PC-9 (cell line): ENCODE measurements at regions not wholly inside any gene's neighbourhood (a gene's known extent, or its start where the extent isn't known, plus 50 kb on each side); places are given as distances from the start of the nearest gene placed in this dataset.

ENCODE experiments used
- CTCF ChIP-seq: fragments of 200-600 bp; sonication (generic); conservative IDR thresholded peaks from 2 replicates; pipeline ENCODE4 v1.6.1; 2017; ENCODE audit warnings: mixed run types, antibody characterized with exemption, mild to moderate bottlenecking, moderate library complexity
- EZH2 ChIP-seq: fragments of 200-600 bp; sonication (generic); IDR thresholded peaks from 2 replicates; pipeline ENCODE4 v1.8.0; 2017; ENCODE audit warnings: antibody characterized with exemption, low read depth

DNA sequence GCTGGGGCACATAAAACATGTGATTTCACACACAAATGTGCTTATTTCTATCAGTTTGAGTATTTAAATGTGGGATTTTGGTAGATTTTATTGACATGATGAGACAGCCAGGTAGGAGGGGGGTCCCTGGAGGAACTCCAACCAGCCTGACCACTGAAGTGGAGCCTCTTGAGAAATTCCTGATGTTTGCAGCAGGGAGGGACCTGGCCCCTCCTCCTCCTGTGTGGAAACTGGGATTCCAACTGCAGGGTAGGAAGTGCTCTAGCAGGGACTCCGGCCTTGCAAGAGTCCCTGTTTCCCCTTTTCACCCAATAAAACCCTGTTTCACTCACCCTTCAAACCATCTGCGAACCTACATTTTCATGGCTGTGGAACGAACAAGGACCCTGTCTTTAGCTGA is 2224.0 kb upstream of the AGA start:
- no peak for TF ChIP-seq CTCF
- no peak for TF ChIP-seq EZH2
